UCSD-AML1 (cell line): ENCODE measurements at regions not wholly inside any gene's neighbourhood (a gene's known extent, or its start where the extent isn't known, plus 50 kb on each side); places are given as distances from the start of the nearest gene placed in this dataset.

ENCODE experiments used
- DNase-seq: peaks from one replicate; lab custom pipeline; 2025; ENCODE audit not compliant: unreplicated experiment; lab: John Stamatoyannopoulos, UW

GRCh38 chr10:28952523-28952922 lies 275.2 kb downstream of the BAMBI start:
- no peak for DNase-seq

DNA sequence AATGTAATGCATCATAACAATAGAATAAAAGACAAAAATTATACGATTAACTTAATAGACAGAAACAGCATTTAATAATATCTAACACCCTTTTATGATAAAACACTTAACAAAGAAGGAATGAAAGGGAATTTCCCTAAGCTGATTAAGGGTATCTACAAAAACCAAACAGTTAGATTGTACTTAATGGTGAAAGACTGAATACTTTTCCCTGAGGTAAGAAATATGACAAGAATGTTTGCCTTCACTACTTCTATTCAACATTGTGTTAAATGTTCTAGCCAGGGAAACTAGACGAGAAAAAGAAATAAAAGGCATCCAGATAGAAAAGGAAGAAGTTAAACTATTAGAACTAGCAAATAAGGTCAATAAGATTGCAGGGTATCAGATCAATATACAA lies 276.9 kb downstream of the BAMBI start:
- DNase-seq: no peak

GRCh38 chr10:28958468-28958867 lies 281.1 kb downstream of the BAMBI start:
- DNase-seq: no peak

DNA sequence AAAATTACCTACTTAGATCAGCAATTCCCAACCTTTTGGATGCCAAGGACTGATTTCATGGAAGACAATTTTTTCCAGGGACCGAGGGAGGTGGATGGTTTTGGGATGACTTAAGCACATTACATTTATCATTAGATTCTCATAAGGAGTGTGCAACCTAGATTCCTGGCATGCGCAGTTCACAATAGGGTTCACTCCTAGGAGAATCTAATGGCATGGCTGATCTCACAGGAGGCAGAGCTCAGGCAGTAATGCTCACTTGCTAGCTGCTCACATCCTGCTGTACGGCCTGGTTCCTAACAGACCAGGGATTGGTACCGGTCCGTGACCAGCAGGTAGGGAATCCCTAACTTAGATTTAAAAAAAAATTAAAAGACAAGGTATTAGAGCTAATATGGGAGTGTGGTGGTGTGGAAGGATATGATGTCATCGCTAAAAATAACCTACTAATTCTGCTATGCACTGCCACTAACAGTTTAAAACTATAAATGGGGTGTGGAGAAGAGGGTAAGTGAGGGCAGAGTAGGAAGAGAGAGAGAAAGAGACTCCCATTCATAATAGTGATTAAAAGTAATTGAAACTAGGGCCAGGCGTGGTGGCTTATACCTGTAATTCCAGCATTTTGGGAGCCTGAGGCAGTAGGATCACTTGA lies 282.7 kb downstream of the BAMBI start:
- no peak for DNase-seq

DNA sequence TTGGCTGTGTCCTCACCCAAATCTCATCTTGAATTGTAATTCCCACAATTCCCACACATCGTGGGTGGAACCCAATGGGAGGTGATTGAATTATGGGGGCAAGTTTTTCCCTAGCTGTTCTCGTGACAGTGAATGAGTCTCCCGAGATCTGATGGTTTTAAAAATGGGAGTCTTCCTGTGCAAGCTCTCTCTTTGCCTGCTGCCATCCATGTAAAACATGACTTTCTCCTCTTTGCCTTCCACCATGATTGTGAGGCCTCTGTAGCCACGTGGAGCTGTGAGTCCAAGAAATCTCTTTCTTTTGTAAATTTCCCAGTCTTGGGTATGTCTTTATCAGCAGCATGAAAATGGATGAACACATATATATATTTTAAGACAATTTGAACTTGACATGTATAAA lies 285.4 kb downstream of the BAMBI start:
- DNase-seq: no peak

- DNase-seq: no peak
These were observed 286.4 kb downstream of the BAMBI start for GRCh38 chr10:28963539-28964221.

GRCh38 chr10:28965937-28966336 lies 288.6 kb downstream of the BAMBI start:
- no peak for DNase-seq

- DNase-seq: no peak
These were observed 289.7 kb downstream of the BAMBI start for GRCh38 chr10:28967031-28967430.

- DNase-seq: no peak
These were observed 292.1 kb downstream of the BAMBI start for GRCh38 chr10:28969413-28969812.

DNA sequence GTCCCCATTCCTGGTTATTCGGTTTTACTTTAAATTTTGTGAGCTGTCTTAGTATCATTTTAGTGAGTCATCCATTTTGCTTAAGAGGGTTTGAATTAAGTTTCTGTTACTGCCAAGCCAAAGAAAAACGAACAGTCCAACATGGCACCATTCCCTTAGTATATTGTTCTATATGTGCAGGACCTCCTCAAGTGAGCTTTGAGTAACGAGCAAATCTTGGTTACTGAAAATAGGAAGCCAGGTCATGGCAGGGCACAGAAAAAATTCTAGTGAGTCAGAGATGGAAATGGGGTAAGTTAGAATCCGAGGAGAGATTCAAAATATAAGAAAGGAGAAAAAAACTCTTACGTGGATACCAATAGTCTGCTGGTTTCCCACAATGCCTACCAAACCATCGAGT lies 292.9 kb downstream of the BAMBI start:
- DNase-seq: no peak

GRCh38 chr10:28971255-28971654 lies 293.9 kb downstream of the BAMBI start:
- no peak for DNase-seq

DNA sequence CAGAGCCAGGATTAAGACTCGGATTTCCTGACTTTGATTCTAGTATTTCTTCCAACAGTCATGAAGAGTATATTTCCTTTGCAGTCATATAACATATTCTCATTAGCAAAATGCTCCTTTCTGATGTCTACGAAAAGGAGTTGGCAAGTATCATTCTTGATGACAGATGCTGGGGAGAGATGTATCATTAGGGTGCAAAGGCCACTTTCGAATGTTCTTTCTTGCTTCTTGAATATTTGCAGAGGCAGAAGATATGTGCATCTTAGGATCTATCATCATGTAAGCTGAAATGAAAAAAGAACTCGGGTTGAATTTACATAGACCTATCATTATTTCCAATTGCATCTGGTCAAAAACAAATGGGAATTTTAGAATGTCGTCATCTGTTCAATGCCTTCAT lies 294.4 kb downstream of the BAMBI start:
- DNase-seq: no peak

GRCh38 chr10:28973309-28973972 lies 296.1 kb downstream of the BAMBI start:
- DNase-seq: no peak

- DNase-seq: no peak
These were observed 298.7 kb downstream of the BAMBI start for GRCh38 chr10:28975891-28976531.

DNA sequence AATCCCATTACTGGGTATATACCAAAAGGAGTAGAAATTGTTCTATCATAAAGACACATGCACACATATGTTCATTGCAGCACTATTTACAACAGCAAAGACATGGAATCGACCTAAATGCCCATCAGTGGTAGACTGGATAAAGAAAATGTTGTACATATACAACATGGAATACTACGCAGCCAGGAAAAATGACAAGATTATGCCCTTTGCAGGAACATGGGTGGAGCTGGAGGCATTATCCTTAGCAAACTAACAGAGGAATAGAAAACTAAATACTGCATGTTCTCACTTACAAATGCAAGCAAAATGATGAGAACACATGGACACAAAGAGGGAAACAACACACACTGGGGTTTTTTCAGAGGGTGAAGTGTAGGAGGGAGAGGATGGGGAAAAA lies 300.2 kb downstream of the BAMBI start:
- no peak for DNase-seq

GRCh38 chr10:28980264-28980663 lies 302.9 kb downstream of the BAMBI start:
- no peak for DNase-seq

DNA sequence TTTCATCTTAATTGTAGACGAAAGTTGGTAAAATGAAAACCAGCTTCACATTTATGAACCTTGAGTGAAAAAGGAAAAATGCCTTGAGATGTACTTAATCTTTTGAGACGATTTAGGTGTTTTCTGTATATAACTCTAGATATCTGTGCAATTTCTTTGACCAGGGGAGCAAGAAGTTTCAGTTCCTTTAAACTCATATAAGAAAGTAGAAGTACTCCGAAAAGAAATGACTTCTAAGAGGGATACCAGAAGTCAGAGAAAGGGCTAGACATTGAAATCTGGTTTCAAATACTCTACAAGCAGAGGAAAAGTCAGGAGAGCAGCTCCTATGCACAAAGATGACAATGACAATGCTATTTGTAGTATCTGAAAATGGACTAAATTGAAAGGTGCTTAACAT lies 303.7 kb downstream of the BAMBI start:
- DNase-seq: no peak

DNA sequence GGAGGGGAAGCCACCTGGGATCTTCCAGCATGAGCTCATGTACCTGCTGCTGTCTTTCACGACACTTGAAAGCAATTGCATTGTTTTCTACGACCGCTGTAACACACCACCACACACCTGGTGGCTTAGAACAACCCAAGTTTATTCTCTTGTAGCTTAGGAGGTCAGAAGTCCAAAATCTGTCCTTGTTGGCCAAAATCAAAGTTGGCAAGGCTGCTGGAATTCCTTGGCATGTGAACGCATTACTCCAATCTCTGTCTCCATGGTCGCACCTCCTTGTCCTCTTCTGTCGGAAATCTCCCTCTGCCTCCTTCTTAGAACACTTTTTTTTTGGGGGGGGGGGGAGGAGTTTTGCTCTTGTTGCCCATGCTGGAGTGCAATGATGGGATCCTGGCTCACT lies 305.7 kb downstream of the BAMBI start:
- no peak for DNase-seq

DNA sequence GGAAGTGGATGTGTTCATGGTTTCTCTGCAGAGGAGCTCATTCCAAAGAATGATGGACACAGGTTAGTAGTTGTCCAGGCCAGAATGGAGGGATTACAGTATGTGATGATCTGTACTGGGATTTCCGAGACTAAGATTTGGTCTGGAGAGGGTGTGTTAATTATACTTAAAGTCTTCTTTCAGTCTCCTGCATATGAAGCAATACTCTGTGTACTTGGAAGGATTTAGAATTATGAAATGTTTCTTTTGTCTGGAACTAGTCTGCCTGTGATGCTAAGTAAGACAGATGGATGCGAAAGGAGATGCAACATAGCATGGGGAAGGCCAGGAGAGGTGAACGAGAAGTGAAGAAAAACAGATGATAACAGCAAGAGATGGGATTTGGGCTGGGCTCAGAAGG lies 305.1 kb upstream of the LYZL1 start:
- no peak for DNase-seq

GRCh38 chr10:28984431-28984830 lies 304.4 kb upstream of the LYZL1 start:
- DNase-seq: peak; percentile 50

DNA sequence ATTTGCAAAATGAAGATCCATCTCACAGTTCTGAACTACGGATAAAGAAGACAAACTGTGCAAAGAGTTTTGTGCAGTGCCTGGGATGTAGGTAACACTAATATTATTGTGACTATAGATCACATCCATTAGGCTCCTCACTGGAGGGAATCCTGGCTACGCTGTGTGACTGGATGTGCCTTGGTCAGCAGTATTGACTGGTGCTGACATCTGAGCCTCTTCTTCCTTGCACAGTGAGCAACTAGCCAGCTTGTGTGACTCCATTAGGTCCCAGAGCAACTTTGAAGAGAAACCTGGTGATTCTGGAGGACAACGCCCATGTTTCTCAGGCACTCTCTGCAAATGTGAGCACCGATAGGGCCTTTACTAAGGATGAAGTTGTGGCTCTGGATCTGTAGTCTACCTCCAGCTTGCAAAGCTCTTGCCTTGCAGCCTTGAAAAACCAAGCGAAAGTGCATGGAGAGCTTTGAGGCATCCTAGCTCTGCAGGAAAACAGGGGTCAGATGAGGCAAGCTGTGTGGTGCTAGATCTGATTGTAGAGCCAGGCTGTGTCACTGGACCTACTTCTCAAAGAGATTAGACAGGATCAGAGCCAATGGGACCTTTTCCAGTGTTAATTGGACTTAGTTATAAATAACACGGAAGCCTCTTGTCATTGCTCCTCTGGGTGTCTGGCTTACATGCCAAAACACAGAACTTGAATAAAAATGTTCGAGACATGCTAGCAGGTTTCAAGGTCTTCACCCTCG lies 303.6 kb upstream of the LYZL1 start:
- no peak for DNase-seq
